Activated CD4-positive, alpha-beta T cell treated with anti-CD3 and anti-CD28 coated beads for 1 hour (primary cell): ENCODE measurements at regions not wholly inside any gene's neighbourhood (a gene's known extent, or its start where the extent isn't known, plus 50 kb on each side); places are given as distances from the start of the nearest gene placed in this dataset.
"Not testable (repeated sequence)": the region's sequence is repeated elsewhere in the genome, so short reads cannot be mapped to it uniquely, and the experiment has no call there.

ENCODE experiments used
- DNase-seq: peaks from one replicate; pipeline ENCODE4 v3.0.0-alpha.2; 2020

DNA sequence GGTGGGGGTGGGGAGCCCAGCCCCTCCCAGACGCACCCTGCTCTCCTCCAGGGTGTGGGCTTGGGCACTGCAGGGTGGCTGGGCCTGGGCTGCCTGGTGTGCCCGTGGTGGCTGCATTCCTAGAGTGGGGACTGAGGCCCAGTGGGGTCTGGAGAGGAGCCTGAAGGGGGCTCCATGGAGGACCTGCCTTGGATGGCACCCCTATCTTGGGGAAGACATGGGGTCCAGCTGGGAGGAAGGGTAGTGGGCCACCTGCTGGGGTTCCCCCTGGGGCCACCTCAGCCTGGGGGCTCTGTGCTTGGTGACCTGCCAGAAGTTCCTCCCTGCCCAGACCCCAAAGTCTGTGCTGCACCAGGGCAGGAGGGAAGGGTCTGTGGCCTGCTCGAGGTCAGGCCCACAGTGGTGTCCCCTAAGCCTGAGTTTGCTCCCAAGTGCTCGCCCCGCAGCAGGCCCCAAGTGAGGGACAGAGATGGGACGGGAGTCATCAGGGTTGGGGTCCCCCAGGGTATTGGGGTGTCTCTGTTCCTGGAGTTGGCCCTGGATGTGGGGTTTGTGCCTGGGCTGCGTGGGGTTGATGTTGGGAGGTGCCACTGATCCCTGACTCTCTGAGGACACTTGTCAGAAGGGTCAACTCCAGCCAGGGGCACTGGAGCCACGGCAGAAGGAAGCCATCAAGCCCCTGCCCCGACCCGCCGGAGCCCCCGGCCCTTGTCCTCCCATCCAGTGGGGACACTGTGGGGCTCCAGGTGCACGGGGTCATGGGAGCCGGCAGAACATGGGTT is 382.9 kb downstream of the TMEM121 start:
- no peak for DNase-seq

DNA sequence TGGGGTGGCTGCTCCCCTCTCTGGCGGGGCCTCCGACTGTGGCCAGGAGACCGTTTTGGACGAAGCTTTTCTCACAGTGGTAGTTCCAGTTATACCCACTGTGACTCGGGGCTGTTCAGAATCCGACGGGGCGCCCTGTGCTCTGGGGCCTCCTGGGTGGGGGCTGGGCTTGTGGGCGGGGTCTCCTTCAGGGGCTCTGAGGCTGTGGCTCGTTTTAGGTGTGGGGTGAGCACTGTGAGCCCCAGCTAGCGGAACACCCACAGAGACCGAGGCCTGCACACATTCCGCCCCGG is 383.4 kb downstream of the TMEM121 start:
- not testable (repeated sequence) for DNase-seq

DNA sequence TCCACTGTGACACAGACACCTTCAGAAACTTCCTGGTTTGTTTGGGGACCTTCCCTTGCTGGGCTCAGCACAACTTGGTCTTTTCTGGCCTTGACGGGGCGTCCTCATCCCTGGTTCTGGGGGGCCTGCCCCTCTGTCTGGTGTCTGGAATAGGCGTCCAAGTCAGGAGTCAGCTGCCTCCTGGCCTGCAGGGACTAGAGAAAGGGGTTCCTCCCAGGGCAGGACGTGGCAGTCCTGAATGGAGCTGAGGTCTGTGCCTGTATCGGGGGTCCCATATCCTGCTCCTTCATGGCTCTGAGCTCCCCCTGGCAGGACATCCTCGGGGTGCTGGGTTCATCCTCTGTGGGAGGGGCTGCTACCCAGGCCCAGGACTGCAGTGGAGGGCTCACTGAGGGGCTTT is 384.0 kb downstream of the TMEM121 start:
- DNase-seq: no peak

DNA sequence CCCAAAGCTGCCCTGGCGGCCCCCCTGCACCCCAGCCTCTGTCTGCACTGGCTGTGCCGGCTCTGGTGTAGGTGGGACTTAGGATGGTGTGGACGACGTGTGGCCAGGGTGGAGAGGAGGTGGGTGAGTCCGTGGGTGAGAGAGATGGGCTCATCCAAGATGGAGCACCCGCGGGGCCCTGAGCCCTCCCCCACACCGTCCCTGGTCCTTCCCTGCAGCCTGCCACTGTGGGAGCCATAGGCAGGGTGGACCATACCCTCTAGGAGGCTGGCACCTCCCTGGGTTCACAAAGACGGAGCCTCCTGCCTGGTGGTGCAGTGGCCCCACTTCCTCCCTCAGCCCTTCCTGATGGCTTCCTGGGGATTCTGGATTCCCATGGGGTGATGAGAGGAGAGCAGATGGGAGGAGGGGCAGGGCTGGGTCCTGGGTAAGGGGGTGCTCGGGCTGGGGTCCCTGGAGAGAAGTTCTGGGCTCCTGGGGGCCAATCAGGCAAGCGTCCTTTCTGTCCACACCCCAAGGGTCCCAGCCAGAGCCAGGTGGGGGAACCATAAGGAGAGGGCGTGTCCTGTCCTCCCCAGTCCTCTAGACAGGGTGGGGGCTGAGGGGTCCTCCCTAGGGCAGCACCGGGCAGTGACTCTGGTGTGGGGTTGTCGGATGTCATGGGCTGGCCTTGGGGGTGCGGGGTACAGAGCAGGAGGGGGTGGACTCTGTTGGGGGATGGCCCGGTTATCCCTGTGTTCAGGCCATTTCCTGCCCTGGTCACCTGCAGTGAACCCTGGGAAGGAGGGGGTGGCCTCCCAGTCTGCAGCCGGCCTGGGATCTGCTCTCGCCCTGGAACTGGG is 384.8 kb downstream of the TMEM121 start:
- no peak for DNase-seq

DNA sequence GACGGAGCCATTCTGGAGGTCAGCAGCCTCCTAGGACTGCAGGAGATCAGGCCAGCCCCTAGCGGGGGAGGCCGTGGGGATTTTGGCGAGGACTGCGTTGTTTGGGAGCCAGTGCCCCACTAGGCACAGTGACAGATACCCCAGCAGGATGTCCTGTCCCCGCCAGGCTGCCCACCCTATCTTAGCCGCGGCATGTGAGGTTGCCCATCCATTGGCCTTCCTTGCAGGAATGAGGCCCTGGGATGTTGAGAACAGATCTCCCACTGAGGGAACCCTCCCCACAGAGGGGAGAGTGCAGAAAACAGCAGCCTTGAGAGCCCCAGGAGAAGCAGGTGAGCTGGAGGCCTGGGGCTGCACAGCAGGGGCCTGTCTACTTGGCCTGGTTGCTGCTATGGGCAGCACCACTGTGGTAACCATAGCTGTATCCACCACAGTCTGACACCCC is 385.5 kb downstream of the TMEM121 start:
- DNase-seq: not testable (repeated sequence)

DNA sequence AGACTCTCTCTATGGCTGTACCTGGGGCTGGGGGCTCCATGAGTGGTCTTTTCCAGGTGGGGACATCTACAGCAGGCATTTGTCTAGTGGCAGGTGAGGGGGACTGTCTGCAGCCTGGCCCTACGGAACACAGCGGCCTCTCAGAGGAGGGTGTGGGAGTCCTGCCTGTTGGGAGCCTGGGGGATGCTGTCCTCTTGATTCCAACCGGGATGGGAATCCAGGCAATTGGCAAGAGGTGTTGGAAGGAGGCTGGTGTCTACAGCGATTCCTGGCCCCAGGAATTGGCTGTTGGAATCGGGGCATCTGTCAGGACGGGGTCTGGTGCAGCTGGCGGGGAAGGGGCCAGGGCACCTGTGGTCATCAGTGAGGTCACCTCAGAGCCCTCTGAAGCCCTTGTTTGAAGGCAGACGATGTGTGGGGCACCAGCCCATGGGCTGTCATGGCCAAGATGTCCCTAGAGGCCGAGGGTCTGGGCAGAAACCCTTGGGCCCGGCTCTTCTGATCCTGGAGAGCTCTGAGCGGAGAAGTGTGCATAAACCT is 386.3 kb downstream of the TMEM121 start:
- DNase-seq: no peak

DNA sequence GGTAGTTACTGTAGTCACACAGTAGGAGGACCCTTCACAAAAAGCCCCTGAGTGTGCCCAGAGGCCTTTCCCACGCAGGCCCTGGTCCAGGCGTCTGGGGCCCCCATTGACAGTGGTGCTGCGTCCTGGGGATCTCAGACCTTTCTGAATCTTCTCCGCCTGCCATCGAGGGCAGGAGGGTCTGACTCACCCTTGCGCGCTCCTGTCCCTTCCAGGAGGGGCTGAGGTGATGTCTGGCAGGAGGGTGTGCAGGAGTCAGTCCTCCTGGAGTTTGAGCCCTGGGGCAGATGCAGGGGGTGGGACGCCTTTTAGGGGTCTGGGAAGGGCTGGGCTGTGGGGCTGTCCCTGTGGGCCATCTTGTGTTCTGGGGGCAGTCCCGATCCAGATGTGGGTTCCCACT is 386.8 kb downstream of the TMEM121 start:
- no peak for DNase-seq

DNA sequence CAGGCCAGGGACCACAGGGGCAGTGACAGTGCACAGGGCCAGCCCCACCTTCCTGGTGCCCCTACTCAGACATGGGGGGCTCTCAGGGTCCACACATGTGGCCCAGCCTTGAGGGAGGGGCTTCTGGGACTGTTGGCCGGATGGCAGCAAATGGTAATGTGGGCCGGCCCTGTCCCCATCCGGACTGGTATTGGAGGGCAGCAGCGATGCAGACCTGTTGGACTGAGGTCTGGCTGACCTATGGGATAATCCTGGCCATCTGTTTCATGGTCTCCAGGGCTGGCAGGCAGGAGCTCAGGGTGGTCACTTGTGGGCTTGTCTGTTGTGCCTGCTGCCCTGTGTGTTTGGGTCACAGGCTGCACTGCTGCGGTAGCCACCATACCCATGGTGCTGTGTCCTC is 387.5 kb downstream of the TMEM121 start:
- DNase-seq: no peak

DNA sequence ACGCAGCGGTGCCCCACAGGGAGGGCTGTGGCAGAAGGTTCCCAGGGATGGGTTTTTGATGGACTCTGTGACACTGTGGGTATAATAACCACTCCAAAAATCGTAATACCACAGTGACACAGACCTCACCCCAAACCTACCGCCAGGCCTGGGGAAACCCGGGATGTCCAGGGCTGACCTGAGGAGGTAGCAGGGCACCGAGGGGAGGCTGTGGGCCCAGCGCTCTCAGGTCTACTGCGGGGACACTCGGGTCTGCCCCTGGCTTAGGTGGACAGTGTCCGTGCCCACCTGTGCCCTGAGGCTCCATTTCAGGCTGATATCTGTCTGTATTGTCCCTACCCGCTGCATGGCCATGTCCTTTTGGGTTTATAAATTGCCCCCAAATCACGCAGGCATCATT is 387.9 kb downstream of the TMEM121 start:
- DNase-seq: not testable (repeated sequence)

DNA sequence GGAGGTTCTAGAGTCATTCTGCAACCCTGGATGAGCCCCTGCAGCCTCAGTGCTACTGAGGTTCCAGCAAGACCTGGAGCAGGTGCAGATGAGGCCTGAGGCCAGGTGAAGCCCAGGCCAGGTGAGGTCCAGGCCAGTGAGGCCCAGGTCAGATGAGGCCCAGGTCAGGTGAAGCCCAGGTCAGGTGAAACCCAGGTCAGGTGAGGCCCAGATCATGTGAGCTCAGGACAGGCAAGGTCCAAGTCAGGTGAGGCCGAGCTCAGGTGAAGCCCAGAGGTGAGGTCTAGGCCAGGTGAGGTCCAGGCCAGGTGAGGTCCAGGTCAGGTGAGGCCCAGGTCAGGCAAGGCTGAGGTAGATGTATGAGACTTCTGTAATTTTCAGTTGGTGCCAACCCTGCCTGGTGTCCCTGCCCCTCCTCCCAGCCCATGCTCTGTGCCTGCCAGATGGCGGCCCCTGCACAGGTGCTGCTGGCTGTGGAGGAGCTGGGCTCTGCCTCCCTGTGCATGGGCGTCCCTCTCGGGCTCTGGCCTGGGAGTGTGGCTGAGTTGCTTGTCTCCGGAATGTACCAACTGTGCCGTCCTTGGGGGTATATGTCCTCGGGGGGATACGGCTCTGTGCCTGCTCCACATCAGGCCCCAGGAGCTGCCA is 388.5 kb downstream of the TMEM121 start:
- no peak for DNase-seq

DNA sequence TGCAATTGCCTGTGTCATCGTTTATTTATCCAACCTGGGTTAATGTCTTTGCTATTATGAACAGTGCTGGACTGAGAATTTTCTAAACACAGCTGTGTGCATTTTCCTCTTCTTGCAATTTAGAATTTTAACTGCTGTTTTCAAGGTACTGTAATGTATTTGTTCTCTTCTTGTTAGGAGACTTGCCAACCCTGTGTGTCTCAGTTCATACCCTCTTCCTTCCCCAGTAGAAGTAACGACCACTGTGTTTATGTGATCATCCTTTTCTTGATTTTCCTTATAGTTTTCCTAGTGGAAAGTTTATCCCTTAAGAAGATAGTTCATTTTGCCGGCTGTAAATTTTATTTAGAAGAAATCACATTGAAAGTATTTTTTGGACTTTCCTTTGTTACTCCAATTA is 389.2 kb downstream of the TMEM121 start:
- not testable (repeated sequence) for DNase-seq

DNA sequence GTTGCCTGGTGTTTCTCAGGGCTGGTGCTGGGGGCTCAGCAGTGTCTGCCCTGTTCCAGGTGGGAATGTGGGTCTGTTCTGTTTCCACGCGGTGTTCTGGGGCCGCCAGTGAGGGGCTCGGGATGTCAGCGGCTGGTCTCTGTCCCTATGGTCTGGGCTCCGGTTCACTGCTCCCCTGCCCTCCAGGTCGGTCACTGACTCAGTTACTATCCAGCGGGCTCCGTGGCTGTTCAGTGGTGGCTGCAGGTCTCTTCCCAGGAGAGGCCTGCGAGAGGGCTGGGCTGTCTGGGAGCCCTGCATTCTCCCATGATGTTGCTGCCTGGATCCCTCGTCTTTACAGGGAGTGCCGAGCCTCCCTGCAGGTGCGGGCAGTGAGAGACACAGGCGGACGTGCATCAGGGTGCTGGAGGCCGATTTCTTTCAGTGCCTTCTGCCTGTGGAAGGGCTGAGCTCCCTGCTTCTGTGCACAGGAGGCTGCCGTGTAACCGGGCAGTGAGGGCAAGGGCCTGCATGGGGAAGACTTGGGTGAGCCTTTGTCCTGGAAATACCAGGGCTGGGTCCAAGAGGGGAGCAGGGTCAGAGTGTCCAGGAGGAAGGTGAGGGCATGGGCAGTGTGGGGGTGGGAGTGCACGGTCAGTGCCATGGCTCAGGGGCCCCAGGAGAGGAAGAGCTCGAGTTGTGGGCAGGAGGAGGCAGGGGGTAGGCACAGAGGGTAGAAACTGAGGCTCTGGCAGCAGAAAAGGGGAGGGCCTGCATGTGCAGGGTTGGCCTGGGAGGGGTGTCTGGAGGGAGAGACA is 391.0 kb downstream of the TMEM121 start:
- DNase-seq: not testable (repeated sequence)

DNA sequence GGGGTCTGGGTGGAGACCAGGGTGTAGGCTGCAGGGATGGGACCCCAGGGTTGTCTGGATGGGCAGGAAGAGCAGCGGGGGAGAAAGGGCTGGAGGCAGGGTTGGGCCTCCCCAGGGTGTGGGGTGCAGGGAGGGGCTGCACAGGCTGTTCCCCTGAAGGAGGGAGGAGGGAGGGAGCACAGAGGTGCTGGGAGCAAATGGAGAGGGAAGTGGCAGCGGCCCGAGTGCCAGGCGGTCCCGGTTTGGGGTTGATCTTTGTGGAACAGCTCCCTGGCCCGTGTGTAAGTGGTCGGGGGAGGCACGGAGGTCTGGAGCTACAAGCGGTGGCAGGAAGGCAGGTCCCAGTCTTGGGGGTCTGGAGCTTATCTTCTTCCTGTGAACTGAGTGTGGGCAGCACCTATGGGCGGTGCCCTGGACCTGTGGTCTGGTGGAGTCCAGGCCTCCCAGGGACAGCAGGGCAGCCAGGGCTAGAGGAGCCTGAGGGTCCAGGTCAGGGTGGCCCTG is 391.6 kb downstream of the TMEM121 start:
- DNase-seq: no peak

DNA sequence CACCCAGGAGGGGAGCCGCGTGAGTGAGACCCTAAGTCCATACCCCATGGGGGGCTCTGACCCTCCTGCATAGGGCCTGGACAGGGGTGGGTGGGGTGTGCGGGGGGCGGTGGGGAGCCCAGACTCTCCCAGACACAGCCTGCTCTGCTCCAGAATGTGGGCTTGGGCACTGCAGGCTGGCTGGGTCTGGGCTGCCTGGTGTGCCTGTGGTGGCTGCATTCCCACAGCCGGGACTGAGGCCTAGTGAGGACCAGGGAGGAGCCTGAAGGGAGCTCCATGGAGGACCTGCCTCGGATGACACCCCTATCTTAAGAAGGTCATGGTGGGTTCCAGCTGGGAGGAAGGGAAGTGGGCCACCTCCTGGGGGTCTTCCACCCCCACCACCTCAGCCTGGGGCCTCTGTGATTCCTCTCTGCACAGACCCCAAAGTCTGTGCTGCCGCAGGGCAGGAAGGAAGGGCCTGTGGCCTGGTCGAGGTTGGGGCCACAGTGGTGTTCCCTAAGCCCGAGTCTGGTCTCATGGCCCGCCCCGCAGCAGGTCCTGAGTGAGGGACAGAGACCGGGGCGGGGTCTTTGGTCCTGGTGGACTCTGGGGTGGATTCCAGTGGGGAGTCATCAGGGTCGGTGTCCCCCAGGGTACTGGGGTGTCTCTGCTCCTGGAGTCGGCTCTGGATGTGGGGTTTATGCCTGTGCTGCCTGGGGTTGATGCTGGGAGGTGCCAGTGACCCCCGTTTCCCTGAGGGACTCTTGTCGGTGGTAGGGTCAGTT is 392.3 kb downstream of the TMEM121 start:
- no peak for DNase-seq

DNA sequence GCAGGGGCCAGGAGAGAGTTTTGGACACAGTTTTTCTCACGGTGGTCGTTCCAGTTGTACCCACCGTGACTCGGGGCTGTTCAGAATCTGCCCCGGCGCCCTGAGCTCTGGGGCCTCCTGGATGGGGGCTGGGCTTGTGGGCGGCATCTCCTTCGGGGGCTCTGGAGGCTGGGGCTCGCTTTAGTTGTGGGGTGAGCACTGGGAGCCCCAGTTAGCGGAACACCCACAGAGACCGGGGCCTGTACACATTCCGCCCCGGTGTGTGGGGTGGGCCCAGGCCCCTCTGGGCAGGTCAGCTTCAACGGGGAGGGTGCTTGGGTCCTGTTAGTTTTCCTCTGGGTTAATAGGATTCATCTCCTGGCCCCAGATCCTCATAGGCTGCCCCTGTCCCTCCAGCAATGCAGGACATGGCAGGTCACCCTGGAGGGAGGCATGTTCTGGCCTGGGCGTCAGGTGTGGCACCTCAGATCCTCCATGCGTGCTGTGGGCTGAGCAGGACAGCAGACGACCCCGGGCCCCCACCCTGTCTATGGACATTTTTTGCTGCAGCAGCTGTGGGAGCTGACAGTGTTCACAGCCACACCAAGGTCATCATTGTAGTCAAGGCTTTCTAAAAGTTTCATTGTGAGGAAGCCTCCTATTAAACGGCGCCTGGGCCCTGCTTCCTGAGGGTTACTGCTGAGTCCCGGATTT is 393.2 kb downstream of the TMEM121 start:
- DNase-seq: no peak

DNA sequence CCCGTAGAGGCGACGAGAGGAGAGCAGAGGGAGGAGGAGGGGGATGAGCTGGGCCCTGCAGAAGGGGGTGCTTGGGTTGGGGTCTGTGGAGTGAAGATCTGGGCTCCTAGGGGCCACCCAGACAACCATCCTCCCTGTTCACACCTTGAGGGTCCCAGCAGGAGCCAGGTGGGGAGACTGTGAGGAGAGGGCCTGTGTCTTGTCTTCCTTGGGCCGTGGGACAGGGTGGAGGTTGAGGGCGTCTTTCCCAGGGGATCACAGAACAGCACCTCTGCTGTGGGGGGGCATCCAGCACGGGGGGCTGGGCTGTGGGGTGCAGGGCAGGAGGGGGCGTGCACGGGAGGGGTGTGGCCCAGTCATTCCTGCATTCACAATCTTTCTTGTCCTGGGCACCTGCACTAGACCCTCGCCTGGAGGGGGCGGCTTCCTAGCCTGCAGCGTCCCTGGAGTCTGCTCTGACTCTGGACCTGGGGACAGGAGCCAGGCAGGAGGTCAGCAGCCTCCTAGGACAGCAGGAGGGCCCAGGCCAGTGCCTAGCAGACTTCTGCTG is 393.8 kb downstream of the TMEM121 start:
- not testable (repeated sequence) for DNase-seq

DNA sequence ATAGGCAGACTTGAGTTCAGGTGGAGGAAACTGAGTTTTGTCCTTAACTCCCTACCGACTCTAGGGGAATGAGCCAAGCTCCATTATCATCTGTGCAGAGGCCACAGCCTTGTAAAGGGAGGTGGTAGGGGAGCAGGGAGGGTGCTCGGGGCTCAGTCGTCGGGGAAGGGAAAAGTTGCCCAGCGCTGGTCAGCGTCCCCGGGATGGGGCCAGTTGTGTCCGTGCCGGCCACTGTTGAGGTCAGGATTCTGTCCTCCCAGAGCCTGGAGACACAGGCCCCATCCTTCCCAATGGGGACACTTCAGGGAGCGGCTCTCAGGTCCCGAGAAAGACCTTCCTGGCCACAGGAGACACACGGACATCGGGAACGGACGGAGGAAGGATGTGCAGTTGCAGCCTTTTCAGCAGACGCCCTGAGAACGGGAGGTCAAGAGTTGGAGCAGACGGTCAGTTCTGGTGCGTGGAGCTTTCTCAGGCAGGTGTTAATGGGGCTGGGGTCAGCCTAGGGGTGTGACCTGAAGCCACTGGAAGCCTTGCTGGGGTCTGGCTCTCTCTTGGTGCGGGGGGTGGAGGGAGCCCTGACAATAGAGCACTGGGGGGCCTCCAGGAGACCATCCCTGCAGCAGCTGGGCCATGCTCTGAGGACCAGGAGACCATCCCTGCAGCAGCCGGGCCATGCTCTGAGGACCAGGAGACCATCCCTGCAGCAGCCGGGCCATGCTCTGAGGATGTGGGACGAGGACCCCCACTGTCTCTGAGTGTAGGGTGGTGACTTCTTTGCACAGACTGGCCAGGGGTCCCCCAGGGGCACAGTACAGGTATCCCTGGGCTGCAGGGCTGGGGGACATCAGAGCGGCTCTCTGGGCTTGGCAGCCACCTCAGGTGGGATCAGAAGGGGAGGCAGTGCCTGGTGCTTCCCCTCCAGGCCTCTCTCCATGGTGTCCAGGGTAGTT is 394.7 kb downstream of the TMEM121 start:
- not testable (repeated sequence) for DNase-seq

DNA sequence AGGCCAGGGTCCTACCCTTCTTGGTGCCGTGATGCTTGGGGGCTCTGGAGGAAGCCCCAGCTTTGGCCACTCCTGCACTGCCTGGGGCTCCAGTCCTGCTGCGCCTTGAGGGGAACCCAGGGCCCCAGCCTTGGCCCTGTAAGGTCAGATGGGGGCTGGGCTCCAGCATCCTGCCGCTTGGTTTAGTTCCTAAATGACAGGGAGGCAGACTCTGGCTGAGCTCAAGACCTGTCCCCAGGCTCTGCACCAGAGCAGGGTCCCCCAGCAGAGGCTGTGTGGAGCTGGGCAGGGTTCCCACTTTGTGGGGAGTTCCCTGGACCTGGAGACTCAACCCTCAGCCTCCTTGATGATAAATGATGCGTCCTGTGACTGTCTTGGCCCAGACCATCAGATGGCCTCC is 395.4 kb downstream of the TMEM121 start:
- DNase-seq: not testable (repeated sequence)

DNA sequence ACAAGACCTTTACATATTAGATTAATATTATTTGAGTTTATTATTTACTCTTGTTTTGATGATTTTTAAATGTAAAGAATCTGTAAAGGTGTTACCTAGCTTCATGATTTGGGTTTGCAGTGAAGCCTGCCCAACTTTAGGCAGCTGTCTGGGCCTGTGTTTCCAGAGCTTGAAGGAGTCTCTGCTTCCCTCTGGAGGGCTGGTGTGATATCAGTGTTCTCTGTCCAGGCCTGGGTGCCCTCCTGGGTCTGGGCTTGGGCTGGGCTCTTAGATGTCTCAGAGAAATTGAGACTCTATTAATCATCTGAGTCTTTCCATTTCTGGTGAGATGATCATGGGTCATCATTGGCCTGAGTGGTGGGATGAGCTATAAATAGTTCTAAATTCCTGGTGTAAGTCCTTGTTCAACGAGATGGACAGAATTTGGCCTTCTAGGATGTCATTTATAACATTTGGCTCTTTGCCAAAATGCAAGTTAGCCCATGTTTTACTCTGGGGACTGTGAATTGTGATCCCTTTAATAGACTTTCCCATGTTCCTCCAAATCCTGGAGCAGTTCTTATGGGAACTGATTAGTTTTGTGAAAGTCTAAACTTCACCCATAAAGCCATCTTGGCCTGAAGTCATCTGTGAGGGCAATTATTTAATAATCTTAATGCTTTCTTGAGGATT is 397.3 kb downstream of the TMEM121 start:
- not testable (repeated sequence) for DNase-seq
